Effector CD4-positive, alpha-beta T cell (primary cell): ENCODE measurements at regions not wholly inside any gene's neighbourhood (a gene's known extent, or its start where the extent isn't known, plus 50 kb on each side); places are given as distances from the start of the nearest gene placed in this dataset.

ENCODE experiments used
- DNase-seq: peaks from one replicate; pipeline ENCODE4 v3.0.0-alpha.2; 2020

DNA sequence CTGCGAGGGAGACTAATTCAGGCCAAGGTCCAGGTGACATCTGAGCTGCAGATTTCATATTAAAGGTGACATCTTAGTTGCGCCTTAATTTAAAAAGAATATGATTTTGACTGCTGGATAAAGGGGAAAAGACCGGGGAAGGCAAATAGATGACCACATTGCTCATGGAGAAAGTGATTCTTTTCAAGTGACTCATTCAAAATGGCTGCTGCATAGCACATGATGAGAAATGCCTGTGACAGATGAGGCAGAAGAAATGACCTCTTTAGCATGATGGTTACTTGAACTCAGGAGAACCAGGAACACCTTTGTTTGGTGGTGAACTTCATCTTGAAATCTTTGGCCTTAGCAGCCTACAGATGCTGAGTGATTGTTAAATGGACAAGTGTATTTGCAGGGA, 385.8 kb upstream of the TRIB2 start:
- DNase-seq = no peak

DNA sequence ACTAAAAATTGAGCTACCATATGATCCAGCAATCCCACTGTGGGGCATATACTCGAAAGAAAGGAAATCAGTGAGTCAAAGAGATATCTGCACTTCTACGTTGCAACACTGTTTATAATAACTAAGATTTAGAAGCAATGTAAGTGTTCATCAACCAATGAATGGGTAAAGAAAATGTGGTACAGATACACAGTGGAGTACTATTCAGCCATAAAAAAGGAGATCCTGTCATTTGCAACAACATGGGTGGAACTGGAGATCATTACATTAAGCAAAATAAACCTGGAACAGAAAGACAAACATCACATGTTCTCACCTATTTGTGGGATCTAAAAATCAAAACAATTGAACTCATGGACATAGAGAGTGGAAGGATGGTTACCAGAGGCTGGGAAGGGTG, 385.0 kb upstream of the TRIB2 start:
- DNase-seq = no peak

DNA sequence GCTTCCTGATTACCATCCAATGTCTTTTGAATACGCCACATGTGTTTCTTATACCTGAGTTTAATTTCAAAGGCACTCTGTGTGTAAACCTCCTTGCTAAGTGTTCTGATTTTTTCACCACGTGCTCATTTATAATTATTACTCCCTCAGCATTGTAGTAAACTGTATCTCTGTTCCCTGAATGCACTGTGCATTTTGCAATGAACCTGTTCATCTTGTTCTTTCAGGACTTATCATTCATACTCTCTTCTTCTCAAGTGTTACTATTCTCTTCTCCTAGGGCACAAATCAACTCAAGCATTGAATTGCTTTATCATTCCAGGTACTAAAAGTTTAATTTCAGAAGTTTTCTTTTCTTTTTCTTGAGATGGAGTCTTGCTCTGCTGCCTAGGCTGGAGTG, 383.4 kb upstream of the TRIB2 start:
- no peak for DNase-seq

DNA sequence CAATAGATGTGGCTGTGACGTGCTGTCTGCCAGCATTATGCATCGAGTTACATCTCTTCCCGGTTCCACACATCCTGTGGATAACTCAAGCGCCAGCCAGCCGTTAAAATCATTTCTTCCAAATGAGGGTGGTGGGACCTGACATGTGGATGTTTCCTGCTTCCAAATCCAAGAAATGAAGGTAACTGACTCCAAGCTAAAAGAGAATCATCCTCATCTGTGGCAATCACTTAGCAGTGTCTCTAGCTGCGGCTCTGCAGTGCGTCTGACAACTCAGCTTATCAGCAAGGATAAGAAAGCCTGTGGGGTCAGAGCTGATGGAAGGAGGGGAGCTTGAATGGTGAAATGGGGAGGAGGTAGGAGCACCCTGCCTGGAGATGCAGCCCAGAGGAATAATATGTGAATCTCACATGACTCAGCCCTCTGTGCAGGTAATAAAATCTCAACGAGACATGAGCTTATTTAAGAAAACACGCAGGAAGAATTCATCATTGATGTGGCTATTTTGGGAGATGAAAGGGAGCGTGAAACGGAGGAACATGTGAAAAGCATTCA, 382.2 kb upstream of the TRIB2 start:
- DNase-seq = no peak

DNA sequence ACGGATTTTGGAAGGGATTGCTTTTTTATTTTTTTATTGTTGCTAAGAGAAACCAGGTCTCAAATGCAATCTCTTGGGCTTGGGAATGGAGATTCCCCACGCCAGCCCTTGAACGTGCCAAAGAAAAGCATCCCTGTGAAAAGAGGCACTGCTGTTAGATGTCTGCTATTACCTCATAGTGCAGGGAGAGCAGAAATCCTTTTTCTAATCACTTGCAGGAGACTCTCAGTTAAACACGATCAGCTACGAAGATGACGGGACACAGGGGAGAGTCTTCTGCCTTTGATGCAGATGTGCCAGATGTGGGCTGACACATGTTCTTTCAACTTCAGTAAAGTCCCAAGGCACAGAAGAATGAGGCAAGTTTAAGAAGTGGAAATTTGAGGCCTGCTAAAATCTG, 381.6 kb upstream of the TRIB2 start:
- no peak for DNase-seq

DNA sequence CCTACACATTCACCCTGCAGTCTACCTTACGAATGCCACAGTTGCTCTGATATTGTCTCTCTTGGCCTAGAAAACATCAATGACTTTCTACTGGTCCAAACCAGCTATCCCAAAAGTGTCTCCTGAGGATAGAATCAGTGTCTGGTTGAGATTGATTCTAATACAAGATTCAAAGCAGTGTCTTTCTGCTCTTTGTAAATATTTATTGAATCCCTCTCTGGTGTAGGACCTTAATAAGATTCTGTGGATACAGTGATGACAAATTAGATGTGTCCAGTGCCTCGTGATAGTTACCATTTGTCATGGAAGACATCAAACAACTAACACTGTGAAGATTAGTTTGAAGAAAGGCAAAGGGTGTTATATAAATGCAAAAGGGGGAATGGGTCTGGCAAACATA, 380.7 kb upstream of the TRIB2 start:
- DNase-seq = no peak

DNA sequence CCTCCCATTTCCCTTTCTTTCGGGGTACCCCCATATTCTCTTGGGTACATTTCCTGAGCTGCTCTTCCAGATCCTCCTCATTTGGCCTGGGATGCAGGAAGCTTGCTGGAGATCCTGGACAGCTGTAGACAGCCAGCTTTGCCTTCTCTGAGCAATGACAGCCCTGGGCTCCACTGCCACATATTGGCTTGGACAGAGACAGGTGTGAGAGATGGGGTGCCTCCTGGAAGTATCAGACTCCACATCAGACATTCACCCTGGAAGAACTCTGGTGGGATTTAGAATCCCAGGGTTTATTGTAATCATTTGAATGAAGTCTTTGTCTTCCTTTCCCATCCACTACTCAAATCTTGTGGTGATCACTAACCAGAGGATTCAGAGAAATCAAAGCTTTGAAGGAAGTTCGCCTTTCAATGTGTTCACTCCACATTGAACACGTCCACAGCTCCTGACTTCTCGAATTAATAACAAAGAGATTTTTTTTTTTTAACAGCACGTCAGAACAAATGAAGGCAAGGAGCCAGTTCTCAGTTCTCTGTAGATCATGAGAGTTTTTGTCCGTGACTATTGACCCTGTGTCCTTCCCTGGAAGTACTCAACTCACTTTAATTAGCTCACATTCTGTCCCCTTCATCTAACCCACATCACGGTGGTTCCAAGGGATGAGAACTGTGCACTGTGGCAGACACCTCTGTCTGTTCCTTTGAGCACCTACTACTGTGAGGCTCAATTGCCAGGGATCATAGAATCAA, 377.6 kb upstream of the TRIB2 start:
- DNase-seq = no peak

DNA sequence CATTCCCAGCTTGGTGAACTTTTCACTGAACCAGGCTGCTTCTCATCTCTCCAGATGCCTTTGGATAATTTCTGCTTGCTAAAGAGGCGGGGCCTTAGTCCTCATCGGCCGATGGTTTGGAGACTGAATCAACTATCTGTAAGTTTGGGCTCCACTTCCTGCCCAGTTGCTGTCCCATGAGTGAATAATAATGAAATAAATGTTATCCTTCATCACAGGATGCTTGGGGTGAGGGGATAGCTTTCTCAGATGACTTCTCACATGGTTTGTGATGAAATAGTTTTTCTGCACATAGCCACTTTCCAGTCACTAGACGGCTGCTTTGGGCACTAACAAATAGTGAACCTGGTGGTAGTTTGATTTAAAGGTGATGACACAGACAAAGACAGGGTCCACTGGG, 376.6 kb upstream of the TRIB2 start:
- no peak for DNase-seq

DNA sequence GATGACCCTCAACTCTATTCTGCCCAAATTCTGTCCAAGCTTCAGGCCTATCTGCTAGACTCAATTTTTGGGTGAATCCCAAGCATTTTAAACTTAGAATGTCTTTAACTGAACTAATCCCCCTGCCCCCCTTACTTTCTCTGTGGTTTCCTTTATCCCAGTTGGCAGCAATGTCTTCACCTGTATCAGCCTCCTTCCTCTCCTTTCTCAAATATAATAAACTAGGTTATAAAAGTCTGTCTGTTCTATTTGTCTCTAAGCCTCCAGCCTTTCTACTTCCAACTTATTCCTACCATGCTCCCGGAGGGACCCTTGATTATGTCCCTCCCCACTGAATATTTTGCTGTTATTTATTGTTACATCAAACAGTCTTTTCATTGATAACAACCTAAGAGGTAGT, 375.5 kb upstream of the TRIB2 start:
- no peak for DNase-seq

DNA sequence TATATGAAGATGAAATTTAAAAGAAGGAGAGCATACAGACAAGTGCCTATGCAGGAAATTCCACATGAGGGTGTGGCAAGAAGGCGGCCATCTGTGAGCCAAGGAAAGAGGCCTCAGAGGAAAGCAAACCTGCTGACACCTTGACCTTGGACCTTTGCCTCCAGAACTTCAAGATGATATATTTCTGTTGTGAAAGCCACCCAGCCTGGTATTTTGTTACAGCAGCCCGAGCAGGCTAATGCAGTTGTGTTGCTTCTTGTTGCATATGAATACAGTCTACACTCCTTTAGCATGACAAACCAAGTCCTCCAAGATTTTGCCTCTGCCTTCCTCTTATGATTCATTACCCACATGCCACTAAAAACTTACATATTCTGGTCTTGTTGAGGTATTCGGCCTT, 374.8 kb upstream of the TRIB2 start:
- DNase-seq = no peak

DNA sequence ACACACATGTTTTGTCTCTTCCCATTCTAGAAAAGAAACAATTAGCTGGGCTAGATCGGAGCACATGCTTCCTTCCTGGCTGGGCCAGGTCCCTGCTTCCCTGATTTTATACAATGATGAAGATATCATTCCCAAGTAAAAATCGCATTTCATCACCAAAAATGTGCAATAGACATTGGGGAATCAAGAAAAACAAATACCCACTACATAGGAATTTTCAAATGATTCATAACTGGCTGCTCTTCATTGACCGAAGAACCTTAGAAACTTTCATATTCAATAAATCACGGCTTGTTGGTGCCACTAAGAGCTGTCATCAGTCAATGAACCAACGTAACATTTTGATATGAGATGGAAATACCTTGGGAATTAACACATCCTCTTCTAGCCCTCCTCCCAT, 373.6 kb upstream of the TRIB2 start:
- DNase-seq = no peak

DNA sequence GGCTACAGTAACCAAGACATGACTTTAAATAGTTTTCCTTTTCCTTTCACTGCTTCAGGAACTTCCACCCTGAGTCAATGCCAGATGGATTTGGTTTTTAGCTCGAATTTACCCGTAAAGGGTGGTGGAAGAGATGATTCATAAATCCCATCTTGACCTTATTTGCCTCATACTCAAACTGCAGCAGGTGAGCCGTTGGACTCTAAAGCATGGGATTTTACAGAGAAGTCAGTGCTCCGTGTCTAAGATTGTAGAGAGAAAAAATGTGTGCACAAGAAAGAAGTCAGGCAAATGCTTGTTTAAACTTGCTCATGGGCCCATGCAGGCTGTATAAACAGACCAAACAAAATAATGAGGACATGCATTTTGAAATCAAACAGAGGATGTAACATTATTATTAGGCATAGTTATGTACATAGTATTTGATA, 369.7 kb upstream of the TRIB2 start:
- no peak for DNase-seq

DNA sequence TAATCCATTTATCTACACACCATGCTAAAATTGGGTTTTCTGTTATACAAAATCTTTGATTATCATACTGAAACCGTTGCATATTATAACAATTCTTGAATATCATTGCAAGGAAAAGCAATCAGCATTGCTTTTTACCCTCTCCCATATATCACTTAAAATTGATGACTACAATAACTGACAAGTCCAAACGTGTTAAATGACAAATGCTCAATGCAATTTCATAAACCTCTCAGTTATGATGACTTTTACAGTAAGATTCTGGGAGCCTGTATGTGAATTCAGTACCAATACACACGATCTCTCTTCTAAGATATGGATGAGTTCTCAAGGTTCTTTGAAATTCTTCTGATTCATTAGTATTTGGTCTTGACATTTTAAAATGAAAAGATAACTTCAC, 368.5 kb upstream of the TRIB2 start:
- no peak for DNase-seq

DNA sequence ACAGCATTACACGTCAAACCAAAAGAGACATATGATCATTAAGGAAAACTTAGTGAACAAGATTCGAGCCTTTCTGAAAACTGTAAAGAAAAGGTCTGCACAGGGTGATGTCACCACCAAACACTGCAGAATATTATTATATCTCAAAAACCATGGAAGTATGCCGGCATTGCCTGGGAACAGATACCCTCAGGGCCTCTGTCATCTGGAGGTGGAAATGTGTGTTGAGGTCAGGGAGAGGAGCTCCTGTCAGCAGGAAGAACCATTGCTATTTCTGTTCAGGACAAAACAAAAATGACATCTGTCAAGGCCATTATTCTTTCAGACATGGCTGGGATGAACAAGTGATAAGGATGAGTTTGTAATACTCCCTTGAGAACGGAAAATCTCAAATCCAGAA, 365.9 kb upstream of the TRIB2 start:
- no peak for DNase-seq

DNA sequence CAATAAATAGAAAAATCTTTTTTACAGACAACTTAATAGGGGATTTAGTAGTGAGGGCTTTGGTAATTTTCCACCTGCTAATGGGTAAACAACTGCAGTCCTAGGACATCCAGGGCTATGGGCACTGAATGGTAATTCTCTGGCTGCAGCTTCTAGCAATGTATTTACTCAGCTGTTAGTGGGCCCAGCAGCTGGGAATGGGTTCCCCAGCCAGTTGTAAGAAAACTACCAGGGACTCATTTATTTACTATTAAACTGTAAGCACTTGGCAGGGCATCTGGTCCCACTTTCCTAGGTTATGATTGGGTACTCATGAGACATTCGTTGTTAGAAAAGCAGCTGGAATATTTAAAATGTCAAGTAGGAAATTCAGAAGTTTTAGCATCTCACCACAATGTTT, 363.8 kb upstream of the TRIB2 start:
- DNase-seq = no peak

DNA sequence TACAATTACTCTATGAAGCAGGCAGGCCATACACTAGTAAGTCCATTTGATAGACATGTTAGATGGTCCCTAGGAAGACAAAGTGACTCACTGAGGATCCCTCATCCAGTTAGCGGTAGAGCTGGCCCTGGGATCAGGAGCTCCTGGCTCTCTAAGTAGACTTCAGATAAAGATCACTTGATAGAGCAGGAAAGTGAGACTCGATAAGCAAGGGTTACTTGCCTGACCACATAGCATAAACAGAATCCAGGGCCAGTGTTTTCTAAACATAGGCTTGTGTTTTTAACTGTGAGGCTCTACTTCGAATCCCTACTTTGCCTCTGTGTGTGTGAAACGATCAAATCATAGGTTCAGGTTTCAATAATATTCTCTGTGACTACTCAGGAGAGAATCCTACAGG, 355.2 kb upstream of the TRIB2 start:
- no peak for DNase-seq

DNA sequence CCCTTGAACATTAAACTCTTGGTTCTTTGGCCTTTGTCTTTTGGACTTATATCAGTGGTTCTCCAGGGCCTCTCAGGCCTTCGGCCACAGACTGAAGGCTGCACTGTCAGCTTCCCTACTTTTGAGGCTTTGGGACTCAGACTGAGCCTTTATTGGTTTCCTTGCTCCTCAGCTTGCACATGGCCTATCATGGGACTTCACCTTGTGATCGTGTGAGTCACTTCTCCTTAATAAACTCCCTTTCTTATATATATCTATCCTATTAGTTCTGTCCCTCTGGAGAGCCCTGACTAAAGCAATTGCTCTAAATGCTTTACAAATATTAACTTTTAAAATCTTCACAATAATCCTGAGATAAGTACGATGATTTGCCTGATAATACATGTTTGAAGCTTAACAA, 353.6 kb upstream of the TRIB2 start:
- no peak for DNase-seq

DNA sequence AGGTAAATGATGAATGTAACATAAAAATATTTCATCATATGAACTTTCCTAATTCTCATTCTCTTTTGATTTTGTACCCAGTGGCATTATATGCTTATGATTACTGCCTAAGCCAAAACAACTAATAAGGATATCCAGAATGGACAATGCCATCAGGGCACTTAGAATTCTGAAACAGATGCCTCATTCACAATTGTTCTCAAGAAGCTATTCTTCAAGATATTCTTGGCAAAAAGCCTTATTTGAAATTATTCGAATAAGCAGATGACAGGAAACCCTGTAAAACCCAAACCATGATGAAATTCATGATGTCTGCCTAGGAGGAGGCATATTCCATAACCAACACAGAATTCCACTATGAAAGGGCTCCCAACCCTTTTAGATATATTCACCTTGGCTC, 353.2 kb upstream of the TRIB2 start:
- DNase-seq = no peak

DNA sequence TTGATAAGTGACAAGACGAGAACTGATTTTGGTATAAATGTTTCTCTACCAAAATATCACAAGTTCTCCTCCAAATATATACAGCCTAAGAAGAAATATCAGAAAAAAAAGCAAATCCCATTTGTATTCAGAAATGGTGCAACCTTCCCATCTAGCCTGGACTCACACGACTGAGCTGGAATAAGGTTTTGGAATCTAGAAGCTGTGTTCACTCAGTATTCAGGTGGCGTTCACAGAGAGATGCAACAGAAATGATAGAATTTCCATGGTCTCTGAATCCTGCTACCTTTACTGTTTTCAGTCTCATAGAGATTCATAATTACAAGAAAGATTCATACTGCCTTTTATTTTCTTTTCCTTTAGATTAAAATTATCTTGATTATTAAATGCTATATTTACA, 347.2 kb upstream of the TRIB2 start:
- no peak for DNase-seq

DNA sequence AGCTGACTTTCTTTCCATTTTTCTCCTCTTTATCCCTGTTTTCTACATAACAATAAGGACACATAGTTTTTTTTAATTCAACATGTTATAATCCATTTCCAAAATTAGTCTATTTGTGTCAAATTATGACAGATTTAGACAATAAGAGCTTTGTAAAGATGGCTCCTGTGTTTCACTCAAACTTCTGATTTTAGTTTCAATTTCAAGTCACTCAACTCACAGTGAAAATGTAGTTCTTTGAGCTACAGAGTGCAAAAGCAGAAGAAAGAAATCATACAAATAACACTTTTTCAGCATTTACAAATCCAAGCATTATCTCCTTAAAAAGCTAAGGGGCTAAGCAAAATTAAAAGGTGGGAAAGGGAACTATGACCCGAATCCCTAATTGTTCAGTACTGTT, 340.7 kb upstream of the TRIB2 start:
- DNase-seq = no peak

DNA sequence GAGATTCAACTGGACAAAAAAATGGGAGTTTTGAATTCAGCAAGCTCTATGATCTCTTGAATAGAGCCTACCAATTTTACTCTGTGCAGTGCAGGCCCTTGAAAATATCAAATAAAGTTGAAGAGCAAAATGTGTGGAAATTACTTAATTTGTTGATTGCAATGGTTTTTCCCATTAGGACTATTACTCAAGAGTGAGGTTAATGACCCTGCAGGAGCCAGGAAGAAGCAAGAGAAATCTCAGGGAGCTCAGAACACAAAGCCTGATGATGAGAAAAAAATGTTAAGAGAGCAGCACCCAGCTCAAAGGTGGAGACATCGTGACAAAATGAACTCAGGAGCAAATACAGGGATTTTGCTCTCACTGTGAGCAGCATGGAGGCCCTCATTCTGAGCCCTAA, 337.6 kb upstream of the TRIB2 start:
- DNase-seq = no peak

DNA sequence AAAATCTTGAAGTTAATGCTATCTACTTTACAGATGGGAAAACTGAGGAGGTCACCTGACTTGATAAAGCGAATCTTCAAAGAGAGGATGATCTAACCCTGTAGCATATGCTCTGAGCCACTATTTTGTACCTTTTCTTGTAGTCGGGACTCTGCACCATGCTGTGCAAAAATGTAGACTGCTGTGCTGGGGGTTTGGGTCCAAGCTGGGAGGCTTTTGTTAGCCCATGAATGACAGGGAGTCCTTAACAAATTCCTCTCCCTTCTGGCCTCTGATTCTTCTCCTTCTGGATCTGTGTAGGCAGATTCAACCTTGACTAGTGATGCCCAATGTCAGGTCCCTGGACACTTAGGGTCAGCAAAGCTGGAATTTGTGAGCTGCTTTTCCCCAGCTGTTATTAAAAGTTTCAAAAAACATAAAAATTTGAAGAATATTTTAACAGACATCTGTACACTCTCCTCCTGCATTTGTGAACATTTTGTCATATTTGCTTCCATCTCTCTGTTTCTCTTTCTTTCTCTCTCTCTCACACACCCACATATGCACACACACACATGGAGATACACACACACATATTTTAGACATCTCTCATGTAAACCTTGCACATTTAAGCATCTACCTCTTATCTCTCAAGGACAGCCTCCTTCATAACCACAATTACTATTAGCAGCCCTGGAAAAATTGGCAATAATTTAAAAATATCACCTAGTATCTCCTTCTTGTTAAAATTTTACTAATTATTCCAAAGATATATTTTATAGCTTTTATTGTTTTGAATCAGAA, 335.0 kb upstream of the TRIB2 start:
- DNase-seq = no peak

DNA sequence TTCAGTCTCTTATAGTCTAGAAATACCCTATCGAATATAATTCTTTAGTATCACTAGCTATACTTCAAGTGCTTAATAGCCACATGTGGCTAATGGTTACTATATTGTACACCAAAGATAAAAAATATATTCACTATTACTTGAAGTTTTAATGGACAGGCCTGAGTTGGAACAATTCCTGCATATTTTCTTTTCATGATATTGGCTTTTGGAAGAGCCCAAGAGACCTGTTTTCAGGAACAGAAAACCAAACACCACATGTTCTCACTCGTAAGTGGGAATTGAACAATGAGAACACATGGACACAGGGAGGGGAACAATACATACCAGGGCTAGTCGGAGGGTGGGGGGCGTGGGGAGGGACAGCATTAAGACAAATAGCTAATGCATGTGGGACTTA, 334.4 kb upstream of the TRIB2 start:
- no peak for DNase-seq

DNA sequence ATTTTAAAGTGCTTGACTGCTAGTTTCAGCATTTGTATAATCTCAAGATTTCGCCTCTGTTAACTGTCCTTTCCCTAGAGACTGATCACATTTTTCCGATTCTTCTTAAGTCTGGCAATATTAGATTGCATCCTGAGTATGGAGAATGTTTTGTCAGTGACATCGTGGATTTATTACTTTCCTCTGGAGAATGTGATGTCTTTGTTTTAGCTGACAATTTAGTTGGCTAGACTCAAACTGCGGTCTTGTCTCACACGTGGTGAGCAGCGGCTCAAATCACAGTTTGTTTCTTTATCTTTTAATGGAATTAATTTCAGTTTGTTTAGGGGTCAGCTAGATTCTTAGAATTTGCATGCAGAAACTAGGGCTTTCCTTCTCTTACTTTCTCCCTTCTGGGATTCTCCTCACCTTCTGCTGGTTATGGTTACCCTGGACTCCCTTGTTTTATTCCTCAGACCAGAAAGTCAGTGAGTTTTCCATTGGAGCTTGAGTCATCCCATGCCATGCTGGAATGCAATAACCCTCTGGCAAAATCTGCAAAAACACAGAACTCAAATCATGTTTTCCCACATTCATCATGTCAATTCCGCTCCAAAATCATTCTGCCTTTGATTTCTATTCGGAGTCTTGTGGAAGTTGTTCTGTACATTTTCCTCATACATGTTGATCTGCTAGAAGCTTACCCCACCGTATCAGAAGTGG, 327.2 kb upstream of the TRIB2 start:
- no peak for DNase-seq
